ENCODE measurements at regions not wholly inside any gene's neighbourhood (a gene's known extent, or its start where the extent isn't known, plus 50 kb on each side); places are given as distances from the start of the nearest gene placed in this dataset.

DNA sequence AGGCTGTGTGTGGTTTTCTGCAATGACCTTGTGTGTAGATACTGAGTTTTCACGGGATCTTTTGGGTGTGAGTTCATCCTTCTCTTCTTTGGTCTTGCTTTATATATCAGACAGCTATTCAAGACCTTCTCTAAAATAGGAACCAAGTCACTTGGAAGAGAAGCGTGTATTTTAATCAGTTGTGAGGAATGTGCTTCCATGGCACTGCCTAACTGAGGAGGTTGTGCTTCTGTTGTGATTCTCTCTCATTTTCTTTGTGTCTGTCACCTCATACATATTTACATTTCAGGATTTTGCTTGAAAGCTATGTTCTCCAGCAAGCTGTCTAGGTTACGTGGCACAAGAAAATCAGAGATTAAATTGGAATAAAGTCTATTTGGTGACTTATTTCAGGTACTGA lies 428.7 kb downstream of the QKI start:
- TF ChIP-seq, protein P1, sequence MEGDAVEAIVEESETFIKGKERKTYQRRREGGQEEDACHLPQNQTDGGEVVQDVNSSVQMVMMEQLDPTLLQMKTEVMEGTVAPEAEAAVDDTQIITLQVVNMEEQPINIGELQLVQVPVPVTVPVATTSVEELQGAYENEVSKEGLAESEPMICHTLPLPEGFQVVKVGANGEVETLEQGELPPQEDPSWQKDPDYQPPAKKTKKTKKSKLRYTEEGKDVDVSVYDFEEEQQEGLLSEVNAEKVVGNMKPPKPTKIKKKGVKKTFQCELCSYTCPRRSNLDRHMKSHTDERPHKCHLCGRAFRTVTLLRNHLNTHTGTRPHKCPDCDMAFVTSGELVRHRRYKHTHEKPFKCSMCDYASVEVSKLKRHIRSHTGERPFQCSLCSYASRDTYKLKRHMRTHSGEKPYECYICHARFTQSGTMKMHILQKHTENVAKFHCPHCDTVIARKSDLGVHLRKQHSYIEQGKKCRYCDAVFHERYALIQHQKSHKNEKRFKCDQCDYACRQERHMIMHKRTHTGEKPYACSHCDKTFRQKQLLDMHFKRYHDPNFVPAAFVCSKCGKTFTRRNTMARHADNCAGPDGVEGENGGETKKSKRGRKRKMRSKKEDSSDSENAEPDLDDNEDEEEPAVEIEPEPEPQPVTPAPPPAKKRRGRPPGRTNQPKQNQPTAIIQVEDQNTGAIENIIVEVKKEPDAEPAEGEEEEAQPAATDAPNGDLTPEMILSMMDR (IDR thresholded peaks at IDR 0.05; ENCODE audit: low read depth, low read length, missing control alignments) = no peak
- Histone ChIP-seq H3K36me3 (replicated peaks) (no peaks in the 10 kb centered on the region), H3K27ac (no peak overlapping the region), H3K4me3 (ENCODE audit: low read depth, low read length) (no peak overlapping the region), H3K27me3 (replicated peaks) (no peaks in the 10 kb centered on the region)
- no peak for DNase-seq
- in situ Hi-C loops (cut with HindIII; ENCODE audit: low pct_ligation_motif_present, low sequenced_read_pairs) = no loop called here

DNA sequence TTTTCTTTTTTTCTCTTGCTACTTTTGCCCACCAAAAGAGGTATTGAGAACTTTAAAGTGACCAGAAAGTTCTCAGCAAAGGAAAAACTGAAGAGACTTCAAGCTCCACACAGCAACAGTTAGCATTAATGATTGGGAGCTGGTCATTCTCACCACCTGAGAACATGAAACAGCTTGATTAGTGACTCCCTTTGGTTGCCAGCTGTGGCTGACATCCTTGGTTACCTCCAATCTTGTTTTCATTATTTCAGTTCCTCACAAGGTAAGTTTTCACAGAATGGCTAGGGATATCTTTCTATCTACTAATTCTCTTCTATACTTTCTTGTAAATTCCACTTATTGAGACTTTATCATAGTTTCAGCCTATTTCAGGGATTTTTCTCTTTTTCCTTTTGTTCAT lies 427.9 kb downstream of the QKI start:
- H3K4me3 ChIP-seq (ENCODE audit: low read depth, low read length) = no peak overlapping the region
- DNase-seq = no peak
- H3K27ac ChIP-seq = no peak overlapping the region
- H3K27me3 ChIP-seq (replicated peaks) = no peaks in the 10 kb centered on the region
- in situ Hi-C loops (cut with HindIII; ENCODE audit: low pct_ligation_motif_present, low sequenced_read_pairs) = no loop called here
- H3K36me3 ChIP-seq (replicated peaks) = no peaks in the 10 kb centered on the region
- TF ChIP-seq, protein P1 (IDR thresholded peaks at IDR 0.05; ENCODE audit: low read depth, low read length, missing control alignments) = no peak

DNA sequence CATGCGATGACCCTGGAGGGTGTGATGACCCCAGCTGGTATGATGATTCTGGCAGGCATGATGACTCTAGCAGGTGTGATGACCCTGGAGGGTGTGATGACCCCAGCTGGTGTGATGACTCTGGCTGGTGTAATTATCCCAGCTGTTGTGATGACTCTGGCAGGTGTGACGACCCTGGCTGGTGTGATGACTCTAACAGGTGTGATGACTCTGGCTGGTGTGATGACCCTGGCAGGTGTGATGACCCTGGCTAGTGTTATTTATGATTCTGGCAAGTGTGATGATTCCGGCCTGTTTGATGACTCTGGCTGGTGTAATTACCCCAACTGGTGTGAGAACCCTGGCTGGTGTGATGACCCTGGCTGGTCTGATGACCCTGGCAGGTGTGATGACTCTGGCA lies 427.2 kb downstream of the QKI start:
- no peak for DNase-seq
- H3K36me3 ChIP-seq (replicated peaks) = no peaks in the 10 kb centered on the region
- no peak overlapping the region for H3K4me3 ChIP-seq (ENCODE audit: low read depth, low read length)
- H3K27me3 ChIP-seq (replicated peaks) = no peaks in the 10 kb centered on the region
- in situ Hi-C loops (cut with HindIII; ENCODE audit: low pct_ligation_motif_present, low sequenced_read_pairs) = no loop called here
- TF ChIP-seq, protein P1 (IDR thresholded peaks at IDR 0.05; ENCODE audit: low read depth, low read length, missing control alignments) = no peak
- H3K27ac ChIP-seq = no peak overlapping the region

DNA sequence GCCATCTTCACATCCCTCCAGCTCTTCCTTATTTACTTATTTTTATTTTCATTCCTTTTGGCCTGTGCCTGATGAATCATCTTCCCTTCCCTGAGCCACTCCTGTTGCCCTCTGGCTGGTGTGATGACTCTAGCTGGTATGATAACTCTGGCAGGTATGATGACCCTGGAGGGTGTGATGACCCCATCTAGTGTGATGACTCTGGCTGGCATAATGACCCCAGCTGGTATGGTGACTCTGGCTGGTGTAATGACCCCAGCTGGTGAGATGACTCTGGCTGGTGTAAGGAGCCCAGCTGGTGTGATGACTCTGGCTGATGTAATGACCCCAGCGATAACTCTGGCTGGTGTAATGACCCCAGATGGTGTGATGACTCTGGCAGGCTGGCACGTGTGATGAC lies 426.8 kb downstream of the QKI start:
- in situ Hi-C loops (cut with HindIII; ENCODE audit: low pct_ligation_motif_present, low sequenced_read_pairs) = no loop called here
- no peaks in the 10 kb centered on the region for H3K36me3 ChIP-seq (replicated peaks)
- no peak for DNase-seq
- H3K27me3 ChIP-seq (replicated peaks) = no peaks in the 10 kb centered on the region
- H3K4me3 ChIP-seq (ENCODE audit: low read depth, low read length) = no peak overlapping the region
- no peak overlapping the region for H3K27ac ChIP-seq
- TF ChIP-seq, protein P1 (IDR thresholded peaks at IDR 0.05; ENCODE audit: low read depth, low read length, missing control alignments) = no peak

DNA sequence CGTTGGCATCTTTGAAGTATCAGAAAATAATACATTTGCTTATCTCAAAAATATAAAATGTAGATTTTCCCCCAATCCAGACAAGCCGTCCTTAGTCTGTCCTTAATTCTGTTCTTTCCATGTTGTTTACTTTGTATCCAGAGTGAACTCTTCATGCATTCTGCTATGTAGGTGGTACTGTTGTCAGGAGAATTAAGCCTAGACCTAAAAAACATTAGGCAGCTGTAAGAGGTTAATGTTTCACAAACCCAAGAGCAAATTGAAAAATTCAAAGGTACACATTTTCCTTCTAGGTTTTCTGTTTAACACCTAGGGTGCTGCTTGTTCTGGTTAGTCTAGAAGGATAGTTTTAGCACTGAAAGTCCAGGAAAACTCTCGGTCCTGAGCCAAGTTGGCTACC lies 426.4 kb downstream of the QKI start:
- TF ChIP-seq, protein P1 (IDR thresholded peaks at IDR 0.05; ENCODE audit: low read depth, low read length, missing control alignments) = no peak
- no peak overlapping the region for H3K27ac ChIP-seq
- H3K27me3 ChIP-seq (replicated peaks) = no peaks in the 10 kb centered on the region
- in situ Hi-C loops (cut with HindIII; ENCODE audit: low pct_ligation_motif_present, low sequenced_read_pairs) = no loop called here
- H3K4me3 ChIP-seq (ENCODE audit: low read depth, low read length) = no peak overlapping the region
- DNase-seq = no peak
- no peaks in the 10 kb centered on the region for H3K36me3 ChIP-seq (replicated peaks)

DNA sequence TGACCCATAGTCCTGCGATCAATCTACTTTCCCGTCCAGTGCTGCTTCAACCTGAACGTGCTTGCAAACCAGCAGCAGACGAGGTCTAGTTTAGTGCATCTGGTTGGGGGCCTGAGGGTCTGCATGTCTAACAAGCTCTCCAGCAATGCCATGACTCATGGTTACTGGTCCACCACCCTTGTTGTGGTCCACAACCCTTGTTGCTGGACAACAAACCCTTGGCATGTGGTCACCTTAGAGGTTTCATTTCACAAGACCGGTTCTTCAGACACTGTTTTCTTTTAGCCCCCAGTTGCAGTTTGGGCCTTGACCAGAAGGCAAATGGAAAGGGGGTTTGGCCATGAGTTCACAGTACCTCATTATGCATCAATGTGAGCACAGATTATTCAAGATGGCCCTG lies 424.8 kb downstream of the QKI start:
- Histone ChIP-seq H3K4me3 (ENCODE audit: low read depth, low read length) (no peak overlapping the region), H3K27ac (no peak overlapping the region), H3K27me3 (replicated peaks) (no peaks in the 10 kb centered on the region), H3K36me3 (replicated peaks) (no peaks in the 10 kb centered on the region)
- DNase-seq = no peak
- in situ Hi-C loops (cut with HindIII; ENCODE audit: low pct_ligation_motif_present, low sequenced_read_pairs) = no loop called here
- TF ChIP-seq, protein P1 (IDR thresholded peaks at IDR 0.05; ENCODE audit: low read depth, low read length, missing control alignments) = no peak

All from brain microvascular endothelial cell (primary cell).